GM18861 (cell line): ENCODE measurements at regions not wholly inside any gene's neighbourhood (a gene's known extent, or its start where the extent isn't known, plus 50 kb on each side); places are given as distances from the start of the nearest gene placed in this dataset.

ENCODE experiments used
- ATAC-seq: cut with Tn5 transposase; IDR thresholded peaks from one replicate; pipeline ENCODE4 v1.9.1; 2021; ENCODE audit not compliant: unreplicated experiment

DNA sequence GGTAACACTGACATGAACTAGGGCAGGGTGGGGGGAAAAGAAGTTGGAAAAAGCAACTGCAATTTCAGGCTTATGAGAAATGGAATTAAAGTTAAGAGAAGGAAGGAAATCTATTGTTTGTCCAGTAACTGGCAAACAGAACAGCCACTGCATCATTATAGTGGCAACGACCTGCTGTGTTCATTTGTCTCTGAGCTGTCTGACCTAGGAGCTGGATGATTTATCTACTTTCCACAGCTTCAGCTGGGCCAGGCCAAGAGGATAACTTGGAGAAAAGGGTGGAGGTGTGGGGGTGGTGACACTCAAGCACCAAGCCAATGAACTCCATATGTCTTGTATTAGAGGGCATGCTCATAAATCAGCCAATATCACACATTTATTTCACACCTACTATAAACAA is 291.5 kb upstream of the KLHL29 start:
- no peak for ATAC-seq

GRCh38 chr2:23096906-23097602 is 287.9 kb upstream of the KLHL29 start:
- no peak for ATAC-seq

- no peak for ATAC-seq
Measured at GRCh38 chr2:23100406-23100805, 284.6 kb upstream of the KLHL29 start.

GRCh38 chr2:23106242-23106785 is 278.7 kb upstream of the KLHL29 start:
- no peak for ATAC-seq

GRCh38 chr2:23107327-23107941 is 277.5 kb upstream of the KLHL29 start:
- no peak for ATAC-seq

- no peak for ATAC-seq
Measured at GRCh38 chr2:23111263-23111662, 273.7 kb upstream of the KLHL29 start.

GRCh38 chr2:23112517-23112916 is 272.5 kb upstream of the KLHL29 start:
- no peak for ATAC-seq

- no peak for ATAC-seq
Measured at GRCh38 chr2:23114299-23114698, 270.7 kb upstream of the KLHL29 start.

DNA sequence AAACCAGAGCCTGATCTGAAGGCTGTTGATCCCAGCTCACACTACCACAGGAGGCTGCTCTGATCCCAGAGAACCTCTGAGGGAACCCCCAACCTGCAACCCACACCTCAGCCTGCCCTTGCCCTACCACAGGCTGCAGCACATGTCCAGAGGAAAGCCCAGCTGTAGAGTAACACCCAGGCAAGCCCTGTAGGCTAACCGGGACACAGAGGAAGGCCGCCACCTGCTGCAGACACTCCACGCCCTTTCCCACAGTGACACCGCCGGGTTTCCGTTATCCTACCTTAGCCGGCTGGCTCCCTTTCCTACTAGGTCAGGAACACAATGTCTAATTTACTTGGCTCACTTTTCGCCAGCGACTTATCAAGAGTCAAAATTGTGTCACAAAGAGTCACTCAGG is 266.7 kb upstream of the KLHL29 start:
- ATAC-seq, result no peak

DNA sequence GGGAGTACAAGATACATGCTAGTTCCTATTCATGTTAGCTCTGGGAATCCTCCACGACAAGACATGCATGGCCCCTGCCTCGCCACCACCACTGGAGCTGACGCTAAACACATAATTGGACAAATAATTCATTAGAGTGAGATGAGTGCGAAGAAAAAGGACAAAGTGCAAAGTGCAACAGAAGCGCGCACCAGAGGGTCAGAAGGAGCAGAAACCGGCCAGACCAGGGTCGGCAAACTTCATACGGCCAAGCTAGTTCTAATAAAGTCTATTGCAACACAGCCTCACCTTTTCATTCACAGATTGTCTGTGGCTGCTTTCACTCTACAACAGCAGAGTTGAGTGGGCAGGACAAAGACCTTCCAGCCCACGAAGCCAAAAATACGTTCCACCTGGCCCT is 266.1 kb upstream of the KLHL29 start:
- no peak for ATAC-seq

- ATAC-seq, result no peak
Measured at GRCh38 chr2:23120161-23120560, 264.8 kb upstream of the KLHL29 start.

DNA sequence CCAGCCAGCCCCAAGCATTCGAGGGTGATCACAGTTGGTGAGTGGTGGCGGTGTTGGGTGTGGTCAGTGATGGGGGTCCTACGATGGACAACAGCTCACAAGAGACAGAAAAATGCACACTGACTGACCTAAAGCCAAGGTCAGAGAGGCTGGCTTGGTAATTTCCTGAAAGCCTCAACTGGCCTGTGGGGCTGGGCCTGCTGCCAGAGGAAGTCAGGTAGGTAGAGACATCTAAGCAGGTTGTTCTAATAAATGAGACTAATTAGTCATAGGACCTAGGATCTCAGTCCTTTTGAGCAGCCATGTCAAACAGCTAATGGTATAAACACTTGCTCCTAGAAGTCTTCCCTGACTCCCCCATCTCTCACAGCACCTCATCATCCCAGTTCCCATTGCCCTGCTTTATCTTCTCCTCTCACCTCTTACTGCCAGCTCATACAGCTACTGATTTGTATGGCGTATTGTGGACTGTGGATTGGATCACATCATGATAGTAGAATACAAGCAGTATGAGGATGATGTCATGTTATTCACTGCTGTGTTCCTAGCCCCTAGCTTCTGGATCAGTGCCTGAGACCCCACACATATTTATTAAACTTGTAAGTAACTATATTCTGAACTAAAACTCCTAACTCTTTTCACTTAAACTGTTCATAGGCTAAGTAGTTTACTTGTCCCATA is 262.9 kb upstream of the KLHL29 start:
- ATAC-seq, result no peak

GRCh38 chr2:23122681-23123215 is 262.2 kb upstream of the KLHL29 start:
- ATAC-seq, result no peak

- ATAC-seq, result no peak
Measured at GRCh38 chr2:23123686-23124085, 261.3 kb upstream of the KLHL29 start.

GRCh38 chr2:23124214-23124750 is 260.7 kb upstream of the KLHL29 start:
- ATAC-seq, result no peak

DNA sequence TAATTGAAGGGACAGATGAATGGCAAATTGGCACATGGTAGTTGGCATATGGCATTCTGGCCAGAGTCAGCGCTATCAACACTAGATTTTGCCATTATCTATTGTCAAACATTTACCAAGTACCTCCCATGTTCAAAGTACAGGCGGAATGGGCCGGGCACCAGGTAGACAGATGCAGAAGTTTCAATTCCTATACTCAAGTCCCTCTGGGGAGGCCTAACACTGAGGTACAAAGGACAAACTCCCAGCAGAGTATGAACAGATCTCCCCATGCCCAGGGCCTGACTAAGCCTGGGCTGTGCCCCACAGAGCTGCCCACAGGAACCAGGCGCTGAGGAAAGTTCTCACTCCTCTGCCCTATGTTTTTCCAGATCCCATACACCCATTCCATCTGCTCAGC is 257.5 kb upstream of the KLHL29 start:
- no peak for ATAC-seq

- no peak for ATAC-seq
Measured at GRCh38 chr2:23128684-23129292, 256.2 kb upstream of the KLHL29 start.

- ATAC-seq, result no peak
Measured at GRCh38 chr2:23131066-23131575, 253.9 kb upstream of the KLHL29 start.

DNA sequence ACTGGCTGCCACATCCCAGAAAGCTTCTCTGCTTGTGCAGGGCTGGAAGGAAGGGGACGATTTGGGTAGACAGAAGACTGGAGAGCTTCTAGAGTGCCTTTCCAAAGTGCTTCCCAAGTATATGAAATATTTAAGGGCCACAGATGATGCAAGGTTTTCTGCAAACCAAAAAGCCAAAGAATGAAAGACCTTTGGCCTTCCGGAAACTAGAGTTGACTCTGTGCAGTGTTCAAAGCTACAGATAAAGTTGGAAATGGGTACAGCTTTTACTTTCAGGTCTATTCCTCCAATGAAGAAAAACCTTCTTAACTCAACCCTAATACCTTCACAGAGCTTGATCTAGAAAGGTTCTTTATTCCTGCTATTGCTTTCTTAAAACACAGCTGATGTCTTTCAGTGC is 253.0 kb upstream of the KLHL29 start:
- ATAC-seq, result no peak

DNA sequence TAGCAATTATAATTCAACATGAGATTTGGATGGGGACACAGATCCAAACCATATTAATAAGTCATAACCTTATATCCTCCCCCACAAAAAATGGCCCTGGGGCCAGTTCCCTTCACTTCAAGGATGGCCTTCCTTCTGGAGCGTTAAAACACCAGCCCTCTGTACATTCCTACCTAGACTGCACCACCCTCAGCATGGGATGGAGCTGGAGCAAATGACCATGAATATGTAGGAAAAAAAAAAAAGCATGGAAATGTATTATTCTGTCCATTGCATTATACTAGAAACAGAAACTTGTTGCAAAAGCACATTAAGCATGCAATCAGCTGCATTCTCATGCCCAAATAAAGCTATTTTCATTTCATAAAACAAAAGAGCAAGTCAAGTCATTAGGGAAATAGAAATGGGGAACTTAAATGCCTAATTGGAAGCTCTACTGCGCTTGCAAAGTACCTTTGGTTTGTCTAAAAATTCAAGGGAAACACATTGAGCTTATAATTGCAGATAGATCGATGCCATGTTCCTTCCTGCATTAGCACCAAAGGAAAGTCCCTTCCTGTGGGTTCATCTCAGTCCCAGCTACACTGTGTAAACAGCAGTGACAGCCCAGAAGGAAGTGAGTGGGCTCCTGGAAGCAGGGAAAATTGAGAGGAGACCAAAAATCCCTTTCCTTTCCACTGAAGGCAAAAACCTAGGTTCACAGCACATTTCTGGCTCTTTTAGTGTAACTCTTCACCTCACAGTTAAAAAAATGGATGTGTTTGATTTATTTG is 252.0 kb upstream of the KLHL29 start:
- ATAC-seq, result no peak
